ENCODE measurements at regions not wholly inside any gene's neighbourhood (a gene's known extent, or its start where the extent isn't known, plus 50 kb on each side); places are given as distances from the start of the nearest gene placed in this dataset.

DNA sequence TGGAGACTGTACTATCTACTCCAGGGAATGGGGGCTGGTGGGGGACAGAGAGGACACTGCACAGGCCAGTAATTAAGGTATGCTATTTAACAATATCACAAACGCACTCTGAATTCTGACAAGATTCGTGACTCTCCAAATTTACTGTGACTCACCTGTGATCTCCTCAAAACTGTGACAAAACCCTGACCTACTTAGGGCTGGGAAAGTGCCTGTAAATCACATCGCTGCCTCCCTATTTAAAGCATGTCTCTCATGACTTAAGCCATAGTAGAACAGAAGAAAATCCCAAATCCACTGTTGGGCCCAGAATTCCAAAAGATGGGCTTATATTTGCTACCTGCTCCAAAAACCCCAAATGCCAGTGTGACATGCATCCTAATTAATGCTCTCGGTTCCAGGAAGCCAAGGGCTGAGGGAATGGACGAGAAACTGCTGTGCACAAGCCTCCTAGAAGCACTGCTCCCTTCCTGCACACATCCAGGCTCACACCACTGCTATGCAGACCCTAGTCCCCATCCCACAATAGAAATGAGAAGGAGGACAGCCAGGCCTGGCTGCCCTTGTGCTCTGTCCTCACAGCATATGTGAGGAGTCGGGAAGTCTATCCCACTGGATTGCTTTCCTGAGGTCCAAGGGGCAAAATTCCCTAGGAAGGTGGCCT, 187.7 kb upstream of the CHRNA7 start:
- DNase-seq: no peak

DNA sequence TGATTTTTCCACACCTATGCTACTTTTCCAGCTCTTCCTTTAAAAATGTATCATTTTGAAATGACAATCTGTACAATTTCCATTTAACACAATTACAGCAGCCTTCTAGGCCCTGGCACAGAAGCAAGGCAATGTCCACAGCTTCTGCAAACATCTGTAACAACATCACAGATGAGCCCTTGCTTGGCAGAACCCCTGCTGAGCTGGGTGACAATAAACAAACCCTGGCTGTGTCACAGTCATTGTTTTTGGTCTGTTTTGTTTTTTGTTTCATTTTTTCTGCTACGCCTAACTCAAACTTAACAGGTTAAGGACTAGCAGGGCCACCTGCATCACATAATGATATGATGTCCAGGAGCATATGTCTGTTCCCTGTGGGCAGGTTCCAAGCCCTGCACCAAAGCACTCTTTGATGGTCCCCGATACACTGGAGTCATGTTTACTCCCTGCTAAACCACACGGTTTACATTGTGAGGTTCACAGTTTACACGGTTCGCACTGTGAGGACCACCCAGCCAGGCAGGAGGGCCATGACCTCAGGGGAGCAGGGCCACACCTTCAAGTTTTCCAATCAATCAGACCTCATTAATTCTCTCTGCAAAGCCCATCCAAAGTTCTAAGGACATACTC, 186.8 kb upstream of the CHRNA7 start:
- DNase-seq: peak; percentile 36

DNA sequence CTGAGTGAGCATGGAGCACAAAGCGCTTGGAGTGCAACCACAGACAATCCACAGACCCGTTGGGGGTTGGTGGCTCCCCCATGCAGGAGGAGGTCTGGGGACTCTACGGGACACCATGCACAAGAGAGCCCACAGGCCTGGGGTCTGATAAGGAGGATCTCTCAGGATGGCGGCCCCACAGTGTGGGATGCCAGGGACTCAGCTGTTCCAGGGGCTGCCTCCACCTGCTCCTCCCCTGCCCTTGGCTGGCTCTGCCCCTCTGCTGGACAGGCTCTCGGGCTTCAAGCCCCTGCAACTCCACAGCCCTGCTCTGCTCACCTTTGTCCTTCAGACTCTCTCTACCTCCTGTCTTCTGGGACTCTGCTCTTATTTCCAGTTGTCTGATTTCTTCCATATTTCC, 184.5 kb upstream of the CHRNA7 start:
- DNase-seq: no peak

DNA sequence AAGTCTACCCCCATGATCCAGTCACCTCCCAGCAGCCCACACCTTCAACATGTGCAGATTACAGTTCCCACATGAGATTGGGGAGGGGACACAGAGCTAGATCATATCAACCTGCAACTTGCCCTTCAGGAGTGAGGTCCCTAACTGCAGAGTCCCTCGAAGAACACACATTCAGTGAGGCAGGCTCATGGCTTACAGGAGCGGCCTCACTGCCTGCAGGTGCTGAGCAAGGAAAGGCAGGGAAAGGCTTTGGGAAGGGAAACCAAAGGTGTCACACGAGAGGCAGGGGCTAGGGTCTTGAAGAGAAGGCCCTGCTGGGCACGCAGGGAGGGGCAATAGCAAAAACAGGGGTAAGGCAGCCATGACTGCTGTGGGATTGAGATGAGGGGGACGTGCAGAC, 182.4 kb upstream of the CHRNA7 start:
- no peak for DNase-seq

DNA sequence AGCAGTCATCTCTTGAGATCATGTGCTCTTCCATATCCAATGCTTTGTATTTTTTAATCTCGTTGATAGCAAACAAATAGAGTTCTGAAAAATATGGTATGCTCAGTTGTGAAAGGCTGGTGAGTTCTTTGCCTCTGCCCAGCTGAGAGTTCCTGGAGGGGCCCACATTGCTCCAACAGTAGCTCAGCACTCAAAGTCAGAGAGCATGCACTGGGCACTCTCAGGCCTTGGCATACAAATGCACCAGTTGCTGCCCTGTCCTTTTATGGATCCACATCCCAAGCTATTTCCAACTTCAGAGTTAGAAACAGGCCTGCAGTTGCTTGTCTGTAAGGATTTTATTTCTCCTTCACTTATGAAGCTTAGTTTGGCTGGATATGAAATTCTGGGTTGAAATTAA, 181.7 kb upstream of the CHRNA7 start:
- no peak for DNase-seq

DNA sequence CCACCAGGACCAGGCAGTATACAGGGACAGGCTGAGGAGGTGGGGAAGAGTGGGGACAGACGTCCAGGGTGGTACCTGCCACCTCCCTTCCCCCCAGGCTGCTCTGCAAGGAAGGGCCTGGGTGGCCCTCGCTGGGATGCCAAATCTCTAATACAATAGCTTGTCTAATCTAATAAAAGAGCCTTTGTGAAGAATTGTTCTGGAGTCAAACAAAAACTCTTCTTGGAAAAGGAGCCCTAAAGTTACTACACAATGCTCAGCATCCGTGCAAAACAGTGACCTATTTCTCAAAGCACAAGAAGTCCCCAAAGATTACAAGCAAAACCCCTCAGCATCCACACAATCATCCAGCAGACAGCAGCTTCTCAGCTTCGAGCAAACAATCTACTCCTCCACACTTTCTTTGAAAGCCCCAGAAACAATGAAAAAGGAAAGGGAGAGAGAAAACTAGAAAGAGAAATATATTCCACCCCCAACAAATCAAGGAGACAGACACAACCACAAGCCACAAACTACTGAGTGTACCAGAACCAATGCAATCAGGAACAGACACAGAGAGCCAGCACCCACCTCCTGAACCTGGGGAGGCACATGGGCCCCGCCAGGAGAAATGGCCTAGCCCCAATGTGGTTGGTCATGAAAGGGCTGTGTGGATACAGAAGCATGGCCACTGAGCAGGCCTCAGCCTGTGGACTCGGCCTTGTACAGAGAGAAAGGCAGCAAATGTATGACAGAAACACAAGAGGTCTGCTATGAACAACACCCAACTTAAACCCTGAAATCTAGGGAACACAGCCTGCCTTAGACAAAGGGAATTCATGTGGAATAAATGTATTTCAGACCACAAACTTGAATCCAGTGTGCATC, 177.1 kb upstream of the CHRNA7 start:
- no peak for DNase-seq

DNA sequence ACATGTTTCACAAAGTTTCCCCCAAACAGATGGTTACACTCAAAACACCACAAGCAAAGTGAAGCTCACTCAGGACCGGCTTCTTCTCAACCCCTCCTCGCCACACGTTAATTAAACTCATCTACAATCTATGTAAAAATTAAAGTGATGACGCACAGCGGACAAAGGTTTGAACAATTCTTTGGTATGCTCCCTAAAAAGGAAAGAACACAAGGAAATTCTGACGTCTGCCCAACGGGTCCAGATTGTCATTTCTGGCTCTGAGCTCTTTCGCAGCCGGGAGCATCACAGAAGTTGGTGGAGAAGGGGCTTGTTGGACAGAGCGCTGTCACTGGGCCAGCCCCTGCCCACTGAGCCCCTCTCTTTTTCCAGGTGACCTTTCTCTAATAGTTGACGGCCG, 173.7 kb upstream of the CHRNA7 start:
- no peak for DNase-seq

DNA sequence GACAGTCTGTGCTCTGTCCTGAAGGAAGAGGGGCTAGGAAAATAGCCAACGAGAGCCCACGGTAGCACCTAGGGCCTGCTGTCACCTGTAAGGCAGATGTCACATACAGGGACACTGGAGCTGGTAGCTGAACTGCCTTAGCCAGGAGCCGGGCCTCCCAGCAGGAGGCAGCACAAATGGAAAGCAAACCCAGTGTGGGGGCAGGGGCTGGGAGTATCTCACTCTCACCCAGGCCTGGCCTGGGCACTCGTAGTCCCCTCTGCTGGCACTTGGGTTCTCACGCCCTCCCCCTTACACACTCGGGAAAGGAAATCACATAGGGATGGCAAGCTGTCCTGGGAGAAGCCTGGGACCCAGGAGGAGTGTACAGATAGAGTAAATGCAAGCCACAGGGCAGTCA, 173.1 kb upstream of the CHRNA7 start:
- DNase-seq: no peak

DNA sequence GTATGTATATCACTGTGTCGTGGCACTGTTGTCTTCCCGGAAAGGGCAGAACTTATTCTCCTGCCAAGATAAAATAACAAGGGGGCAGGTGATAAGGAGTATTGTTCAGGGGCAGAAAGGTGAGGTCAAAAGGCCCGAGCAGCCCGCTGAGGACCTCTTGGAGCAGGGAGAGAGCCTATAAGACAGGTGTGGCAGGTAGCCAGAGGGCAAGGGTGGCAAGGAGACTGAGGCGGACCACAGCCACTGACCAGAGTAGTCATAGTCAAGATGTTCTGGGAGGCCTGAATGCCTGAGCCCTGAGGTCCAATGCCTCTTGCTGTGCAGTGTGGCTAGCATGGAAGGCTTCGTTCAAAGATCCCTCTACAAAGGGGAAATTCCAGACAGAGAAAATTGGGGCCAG, 172.3 kb upstream of the CHRNA7 start:
- DNase-seq: no peak

DNA sequence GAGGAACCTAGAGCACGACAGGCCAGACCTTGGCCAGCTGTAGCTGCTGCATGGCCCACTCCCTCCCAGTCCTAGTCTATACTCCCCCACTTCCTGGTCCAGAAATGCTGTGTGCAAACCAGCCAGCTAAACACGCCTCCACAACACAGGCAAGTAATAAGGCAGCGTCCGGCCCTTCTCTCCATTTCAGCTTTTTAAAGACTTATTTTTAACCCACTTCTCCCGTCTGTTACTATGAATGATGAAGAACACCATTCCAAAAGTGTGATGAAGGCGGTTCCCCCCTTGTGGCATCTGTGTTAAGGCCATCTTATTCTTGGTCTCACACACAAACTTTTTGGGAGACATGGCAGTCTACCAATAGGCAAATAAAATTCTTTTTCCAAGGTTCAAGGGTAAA, 164.1 kb upstream of the CHRNA7 start:
- no peak for DNase-seq

DNA sequence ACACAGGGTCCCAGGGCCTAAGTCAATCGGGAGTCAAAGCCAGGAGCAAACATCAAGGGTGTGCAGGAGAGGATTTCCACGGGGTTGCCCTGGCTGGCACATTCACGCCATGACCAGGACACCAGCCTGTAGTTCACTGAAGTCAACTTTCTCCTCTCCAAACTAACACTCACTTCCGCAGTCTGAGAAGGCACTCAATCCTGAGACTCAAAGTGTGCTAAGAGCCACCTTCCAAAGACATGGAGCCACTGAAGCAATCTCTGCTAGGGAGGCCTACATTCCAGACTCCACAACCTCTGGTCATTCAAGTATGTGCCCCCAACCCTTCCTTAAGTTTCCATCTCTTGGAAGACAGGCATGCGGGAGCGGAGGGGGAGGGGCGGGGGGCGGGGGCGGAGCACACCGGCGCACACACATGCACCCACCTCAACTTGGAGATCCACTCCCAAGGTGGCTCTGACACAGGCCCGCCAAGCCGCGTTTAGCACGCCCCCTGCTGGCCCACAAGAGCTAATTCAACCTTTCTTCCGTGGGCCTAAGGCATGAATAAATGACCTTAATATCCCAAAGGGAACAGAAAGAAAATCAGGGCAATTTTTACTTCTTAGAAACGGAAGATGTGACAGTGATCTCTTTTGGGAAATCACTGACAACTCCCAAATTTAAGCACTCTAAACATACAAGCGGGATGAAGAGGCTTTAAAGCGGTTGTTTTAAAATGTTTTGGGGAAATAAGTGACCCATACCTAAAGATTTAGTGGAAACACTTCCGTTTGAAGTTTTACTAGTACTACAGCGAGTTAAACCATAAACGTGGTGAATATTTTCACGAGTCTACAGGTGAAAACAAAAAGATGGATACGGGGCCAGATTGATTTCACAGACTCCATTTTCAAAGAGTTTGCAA, 162.5 kb upstream of the CHRNA7 start:
- DNase-seq: peak; percentile 68

DNA sequence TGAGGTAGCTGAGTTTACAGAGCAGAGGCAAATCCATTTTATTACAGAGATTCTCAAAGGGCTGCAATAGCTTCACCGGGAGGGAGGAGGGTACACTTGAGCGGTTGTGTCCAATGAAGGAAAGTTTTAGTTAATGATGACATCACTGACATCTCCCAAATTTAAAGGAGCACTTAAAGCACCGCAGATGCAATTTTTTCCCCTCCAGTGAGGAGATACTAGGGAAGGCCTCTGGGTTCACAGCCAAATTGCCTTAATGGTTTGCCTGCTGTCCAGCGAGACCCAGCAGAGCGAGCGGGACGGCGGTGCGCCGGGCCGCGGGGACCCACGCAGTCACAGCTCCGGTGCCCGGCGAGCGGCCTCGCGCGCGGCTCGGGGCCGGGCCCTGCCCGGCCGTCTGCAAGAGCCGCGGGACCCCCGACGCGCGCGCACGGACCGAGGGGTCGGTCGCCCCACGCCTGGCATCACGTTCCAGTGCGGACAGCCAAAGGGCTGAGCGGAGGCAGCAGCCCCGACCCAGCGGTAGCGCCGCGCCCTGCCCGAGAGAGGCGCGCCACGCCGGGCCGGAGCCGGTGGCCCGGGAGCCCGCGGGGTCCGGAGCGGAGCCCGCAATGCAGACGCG, 160.5 kb upstream of the CHRNA7 start:
- DNase-seq: peak; percentile 37

DNA sequence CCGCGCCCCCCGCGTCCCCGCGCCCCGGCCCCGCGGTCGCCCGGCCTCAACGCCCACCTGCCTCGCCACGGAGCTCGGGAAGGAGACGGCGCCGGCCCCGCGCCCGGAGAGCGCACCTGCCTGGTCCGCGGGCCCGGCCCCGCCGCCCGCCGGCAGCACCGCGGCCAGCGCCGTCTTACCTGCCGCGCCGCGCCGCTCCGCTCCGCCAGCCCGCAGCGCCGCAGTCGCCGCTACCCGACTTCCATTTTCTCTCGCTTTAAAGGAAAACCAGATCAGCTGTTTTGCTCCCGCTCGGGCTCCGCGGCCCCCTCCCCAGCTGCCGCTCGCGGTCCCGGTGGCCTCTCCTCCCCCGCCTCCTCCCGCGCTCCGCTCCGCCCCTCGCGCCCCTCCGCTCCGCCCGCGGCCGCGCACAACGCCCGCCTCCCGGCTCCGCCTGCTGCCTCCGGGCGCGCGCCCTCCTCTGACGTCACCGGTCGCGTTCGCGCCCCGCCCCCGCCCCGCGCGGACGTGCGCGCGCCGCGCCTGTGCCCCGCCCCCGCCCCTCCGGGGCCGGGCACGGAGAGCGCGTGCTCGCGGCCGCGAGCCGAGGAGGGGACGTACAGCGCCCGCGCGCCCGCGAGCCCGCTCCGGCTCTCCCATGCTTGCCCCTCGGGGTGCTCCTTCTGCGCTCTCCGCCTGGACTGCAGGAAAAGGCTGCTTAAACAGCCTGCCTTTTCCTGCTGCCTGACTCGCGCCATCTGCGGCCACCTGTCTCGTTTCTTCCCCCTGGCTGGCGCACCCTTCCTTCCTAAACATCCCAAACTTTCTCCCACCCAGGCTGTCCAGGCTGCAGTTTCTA, 159.8 kb upstream of the CHRNA7 start, which contains the start of gene OTUD7A:
TSS of gene OTUD7A (minus strand) at position 346 of the 838 bp plus-strand sequence.
- DNase-seq: peak; percentile 93

DNA sequence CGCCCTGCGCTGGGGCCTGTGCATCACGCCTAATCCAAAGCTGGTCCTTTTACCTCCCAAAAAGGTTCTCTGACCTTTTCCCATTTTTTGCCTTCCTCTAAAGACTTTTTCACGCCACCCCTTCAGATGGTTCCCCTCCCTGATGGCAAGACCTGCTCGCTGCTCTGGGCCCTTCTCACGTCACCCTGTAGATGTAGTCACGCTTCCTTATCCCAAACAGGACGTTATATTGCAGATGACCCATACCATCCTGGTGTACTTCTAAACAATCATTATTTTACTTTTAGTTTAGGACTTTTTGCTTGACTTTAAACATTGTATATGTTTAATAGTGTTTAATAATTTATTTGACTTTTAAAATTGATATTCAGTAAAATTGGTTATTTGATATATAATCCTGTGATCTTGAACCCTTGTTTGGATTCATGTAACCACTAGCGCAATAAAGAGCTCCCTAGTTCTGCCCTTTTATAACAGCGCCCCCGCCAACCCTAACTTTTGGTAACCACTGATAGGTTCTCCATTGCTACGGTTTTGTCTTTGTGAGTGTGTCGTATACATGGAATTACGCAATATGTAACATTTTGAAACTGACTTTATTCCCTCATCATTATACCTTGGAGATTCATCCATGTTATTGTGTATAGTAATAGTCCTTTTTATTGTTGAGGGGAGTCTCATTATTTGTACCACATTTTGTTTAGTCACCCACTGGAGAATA, 159.0 kb upstream of the CHRNA7 start:
- DNase-seq: peak; percentile 72

DNA sequence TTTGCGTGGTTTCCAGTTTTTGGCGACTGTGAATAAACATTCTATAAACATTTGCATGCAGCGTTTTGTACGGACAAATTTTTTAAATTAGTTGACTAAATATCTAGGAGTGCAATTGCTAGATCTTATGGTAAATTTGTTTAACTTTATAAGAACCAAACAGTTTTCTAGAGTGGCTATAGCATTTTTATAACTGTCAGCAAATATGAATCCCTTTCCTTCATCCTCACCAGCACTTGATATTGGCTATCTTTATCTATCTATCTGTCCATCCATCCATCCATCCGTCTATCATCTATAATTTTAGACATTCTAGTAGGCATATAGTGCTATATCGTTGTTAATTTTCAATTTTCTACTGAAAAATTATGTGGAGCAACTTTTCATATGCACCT, 158.4 kb upstream of the CHRNA7 start:
- no peak for DNase-seq

DNA sequence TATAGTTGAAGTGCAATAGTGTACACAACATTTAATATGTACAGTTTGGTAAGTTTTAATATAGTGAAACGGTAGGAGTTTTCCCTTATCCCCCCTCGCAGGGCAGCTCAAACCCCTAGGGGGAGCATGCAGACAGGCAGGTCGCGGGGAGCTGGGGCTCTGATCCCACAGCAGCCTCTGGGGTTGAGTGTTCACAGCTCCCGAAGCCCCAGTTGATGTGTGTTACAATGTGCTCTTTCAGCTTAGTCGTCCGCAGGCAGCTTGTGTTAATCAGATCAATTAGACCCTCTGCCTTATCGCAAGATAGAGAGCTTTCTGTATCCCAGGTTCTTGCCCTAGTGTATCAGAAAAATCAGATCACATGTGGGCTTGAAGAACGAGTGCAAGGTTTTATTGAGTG, 143.1 kb upstream of the CHRNA7 start:
- DNase-seq: no peak

DNA sequence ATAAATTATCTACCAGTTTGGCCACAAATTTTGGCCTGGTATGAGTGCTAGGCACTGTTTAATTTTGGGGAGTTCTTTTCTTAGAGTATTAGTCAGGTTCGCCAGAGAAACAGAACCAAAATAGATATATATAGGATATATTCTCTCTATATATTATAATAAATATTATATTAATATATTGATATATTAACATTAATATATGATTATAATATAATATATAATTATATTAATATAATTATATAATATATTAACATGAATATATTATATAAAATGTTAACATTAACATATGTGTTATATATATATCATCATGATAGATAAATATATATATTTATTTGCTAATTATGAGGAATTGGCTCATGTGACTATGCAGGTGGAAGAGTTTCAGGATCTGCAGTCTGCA, 137.8 kb upstream of the CHRNA7 start:
- no peak for DNase-seq

DNA sequence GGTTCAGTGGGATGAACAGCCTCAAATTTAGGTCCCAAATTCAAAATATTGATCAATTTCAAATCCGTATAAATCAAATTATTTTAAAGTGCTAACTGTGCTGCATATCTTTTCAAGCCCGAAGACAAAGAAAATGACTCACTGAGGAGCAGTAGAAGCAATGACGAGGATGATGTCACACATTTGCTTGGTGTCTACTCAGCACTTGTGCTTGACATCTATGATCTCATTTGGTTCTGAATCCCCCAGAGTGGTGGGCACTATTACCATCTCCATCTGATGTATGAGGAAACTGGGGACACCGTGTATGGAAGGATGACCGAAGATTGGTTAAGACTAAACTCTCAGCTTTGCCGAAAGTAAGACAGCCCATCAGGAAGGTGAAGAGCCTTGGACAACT, 136.5 kb upstream of the CHRNA7 start:
- no peak for DNase-seq

DNA sequence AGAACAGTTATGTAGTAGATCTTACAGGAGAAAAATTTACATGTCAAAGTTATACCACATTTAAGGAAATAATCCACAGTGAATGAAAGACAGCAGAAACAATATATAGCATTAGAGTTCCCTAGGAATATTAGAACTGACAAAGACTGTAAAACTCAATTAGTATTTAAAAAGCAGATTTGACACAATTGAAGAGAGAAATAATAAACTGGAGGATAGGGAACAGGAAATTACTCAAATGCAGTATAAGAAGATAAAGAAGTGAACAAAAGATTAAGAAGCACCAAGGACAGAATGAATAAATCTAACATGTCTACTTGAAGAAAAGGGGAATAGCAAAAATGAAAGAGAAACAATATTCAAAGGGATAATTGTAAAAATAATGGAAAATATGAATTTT, 132.6 kb upstream of the CHRNA7 start:
- no peak for DNase-seq

DNA sequence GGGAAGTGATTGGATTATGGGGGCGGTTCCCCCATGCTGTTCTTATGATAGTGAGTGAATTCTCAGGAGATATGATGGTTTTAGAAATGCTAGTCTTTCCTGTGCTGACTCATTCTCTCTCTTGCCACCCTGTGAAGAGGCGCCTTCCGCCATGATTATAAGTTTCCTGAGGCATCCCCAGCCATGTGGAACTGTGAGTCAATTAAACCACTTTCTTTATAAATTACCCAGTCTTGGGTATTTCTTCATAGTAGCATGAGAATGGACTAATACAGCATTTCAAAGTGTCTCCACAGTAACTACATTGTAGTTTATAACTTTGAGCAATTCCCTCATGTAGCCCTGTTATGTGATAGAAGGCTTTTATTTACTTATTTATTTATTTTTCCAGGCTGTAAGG, 128.8 kb upstream of the CHRNA7 start:
- no peak for DNase-seq

DNA sequence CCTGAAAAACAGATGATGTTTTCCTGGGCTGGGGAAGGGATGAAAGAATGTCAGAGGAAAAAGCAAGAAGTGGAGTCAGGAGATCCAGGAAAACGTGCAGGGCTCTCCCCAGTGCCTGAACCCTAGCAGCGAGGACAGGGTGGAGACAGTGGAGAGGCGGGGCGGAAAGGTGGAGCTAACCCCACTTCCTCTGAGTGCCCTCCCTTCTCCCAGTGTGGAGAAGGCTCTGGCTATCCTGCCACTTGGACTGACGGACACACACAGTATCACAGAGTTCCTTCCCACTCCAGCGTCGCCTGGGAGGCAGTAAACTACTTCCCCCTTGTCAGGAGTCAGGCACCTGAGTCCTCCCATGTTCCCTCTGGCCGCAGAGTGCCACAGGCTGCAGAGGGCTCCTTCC, 125.3 kb upstream of the CHRNA7 start:
- DNase-seq: peak; percentile 3

All from DMS53 (cell line).